K562 (cell line): ENCODE measurements at regions not wholly inside any gene's neighbourhood (a gene's known extent, or its start where the extent isn't known, plus 50 kb on each side); places are given as distances from the start of the nearest gene placed in this dataset.

Experiments used
- ATAC-seq: fragments of 200-7000 bp; cut with Tn5 transposase; 3 replicates; pipeline ENCODE4 v1.9.1; 2020; ENCODE audit warnings: moderate library complexity
- BruUV-seq: library from RNA; stranded (reverse); fragments of 400-500 nt; replicated peaks from 2 replicates; lab custom pipeline; 2021; lab: Mats Ljungman, UMichigan
- CTCF ChIA-PET: fragments of 300-600 bp; formaldehyde crosslinking; extraction: SDS; loops from one replicate; lab custom pipeline; 2021; ENCODE audit warnings: low intra/inter-chr PET ratio; lab: Yijun Ruan, JAX
- POLR2A ChIA-PET: fragments of 300-600, 350-650 bp; sonication (Branson Sonifier 250); formaldehyde crosslinking; extraction: SDS; loops from one replicate; lab custom pipeline; 2021; ENCODE audit warnings: antibody characterized with exemption, inconsistent platforms; lab: Yijun Ruan, JAX
- DNase-seq, 4 experiments: peaks; one replicate each; pipeline versions ENCODE4 v3.0.0 to v3.0.0-alpha.2; 2011 to 2018; ENCODE audit warnings: low spot score in 3 of 4, mixed read lengths in 3 of 4; ENCODE audit errors: extremely low read depth in 1 of 4
- FAIRE-seq: peaks from 2 replicates; lab custom pipeline; 2011; peaks lifted over from hg19 to GRCh38; lab: Jason Lieb, UNC
- H2AFZ ChIP-seq: 2 replicates; pipeline ENCODE4 v1.6.0; 2011; ENCODE audit warnings: low read depth, low read length, control low read depth, inconsistent platforms
- H3K27ac ChIP-seq: fragments of 200-600 bp; 3 replicates; pipeline ENCODE4 v1.8.0; 2011; ENCODE audit warnings: low read depth, mild to moderate bottlenecking, control low read depth, inconsistent platforms, low read length, moderate library complexity, mixed read lengths; ENCODE audit errors: extremely low read depth
- H3K27me3 ChIP-seq, 2 experiments: fragments of 300-600 bp in 1 of 2; 2 replicates in 1 of 2; 3 replicates in 1 of 2; pipeline versions ENCODE4 v1.6.0 to v1.8.0; 2011; ENCODE audit warnings: inconsistent platforms in 2 of 2, low read length in 2 of 2, mild to moderate bottlenecking in 1 of 2, mixed read lengths in 1 of 2, moderate library complexity in 1 of 2; ENCODE audit not compliant: control insufficient read depth in 2 of 2, insufficient read depth in 2 of 2
- H3K36me3 ChIP-seq: fragments of 300-600 bp; 3 replicates; pipeline ENCODE4 v1.8.0; 2011; ENCODE audit warnings: mild to moderate bottlenecking, low read length, inconsistent platforms; ENCODE audit not compliant: control insufficient read depth, insufficient read depth
- H3K4me1 ChIP-seq, 2 experiments: fragments of 200-600 bp in 1 of 2; replicated peaks in 1 of 2; 2 replicates in 1 of 2; 3 replicates in 1 of 2; pipeline versions ENCODE4 v1.5.1 to v1.8.0; 2011; ENCODE audit warnings: inconsistent platforms in 2 of 2, low read length in 2 of 2, mild to moderate bottlenecking in 1 of 2, mixed read lengths in 1 of 2, moderate library complexity in 1 of 2; ENCODE audit not compliant: control insufficient read depth in 2 of 2, insufficient read depth in 2 of 2
- H3K4me2 ChIP-seq: 2 replicates; pipeline ENCODE4 v1.6.1; 2011; ENCODE audit warnings: low read length, control low read depth, inconsistent platforms, mixed read lengths; ENCODE audit not compliant: insufficient read depth
- H3K4me3 ChIP-seq: fragments of 200-600 bp; sonication (generic), shearing (Covaris generic); 2 replicates; pipeline ENCODE4 v1.5.1; 2016; ENCODE audit warnings: control low read depth, inconsistent platforms
- H3K79me2 ChIP-seq: fragments of 200-600 bp; 3 replicates; pipeline ENCODE4 v1.8.0; 2011; ENCODE audit warnings: low read length, inconsistent platforms; ENCODE audit not compliant: control insufficient read depth, insufficient read depth
- H3K9ac ChIP-seq, 2 experiments: 2 replicates each; pipeline versions ENCODE4 v1.6.0 to v1.6.1; 2011; ENCODE audit warnings: low read depth in 2 of 2, low read length in 2 of 2, control low read depth in 1 of 2, inconsistent platforms in 1 of 2, mild to moderate bottlenecking in 1 of 2, mixed read lengths in 1 of 2; ENCODE audit not compliant: insufficient read depth in 1 of 2
- H3K9me1 ChIP-seq: one replicate; pipeline ENCODE4 v1.6.0; 2011; ENCODE audit warnings: inconsistent platforms, mild to moderate bottlenecking, low read length, moderate library complexity; ENCODE audit not compliant: control insufficient read depth, insufficient read depth
- H3K9me3 ChIP-seq: replicated peaks from 2 replicates; pipeline ENCODE4 v1.5.1; 2011; ENCODE audit warnings: low read depth, low read length, inconsistent platforms; ENCODE audit not compliant: control insufficient read depth, insufficient read depth
- H4K20me1 ChIP-seq: replicated peaks from 2 replicates; pipeline ENCODE4 v1.6.1; 2011; ENCODE audit warnings: low read length, inconsistent platforms, mixed read lengths; ENCODE audit not compliant: control insufficient read depth, insufficient read depth
- ATF6 ChIP-seq: sonication (generic); formaldehyde crosslinking; IDR thresholded peaks from 2 replicates; pipeline ENCODE4 v1.4.0; 2020; ENCODE audit warnings: mild to moderate bottlenecking, missing genetic modification reagents
- CBX2 ChIP-seq: fragments of 200-600 bp; sonication (generic); IDR thresholded peaks from one replicate; pipeline ENCODE4 v1.6.1; 2012; ENCODE audit warnings: mild to moderate bottlenecking, low read length, inconsistent platforms; ENCODE audit not compliant: insufficient read depth, poor library complexity, severe bottlenecking
- ETV5 ChIP-seq: sonication (generic); formaldehyde crosslinking; IDR thresholded peaks from 2 replicates; pipeline ENCODE4 v1.4.0; 2020; ENCODE audit warnings: low read depth, mild to moderate bottlenecking, missing genetic modification reagents
- GTF2F1 ChIP-seq: IDR thresholded peaks from 2 replicates; pipeline ENCODE4 v1.6.1; 2011; ENCODE audit warnings: low read depth, low read length, improper control_type of control experiment
- HSF4 ChIP-seq: fragments of 250-450 bp; sonication (Bioruptor Pico); IDR thresholded peaks from 2 replicates; pipeline ENCODE4 v2.1.2; 2022; ENCODE audit warnings: mild to moderate bottlenecking, moderate library complexity, borderline replicate concordance
- KLF16 ChIP-seq: IDR thresholded peaks from 2 replicates; pipeline ENCODE4 v1.6.1; 2016; ENCODE audit warnings: antibody characterized with exemption
- LCOR ChIP-seq: sonication (generic); formaldehyde crosslinking; IDR thresholded peaks from 2 replicates; pipeline ENCODE4 v1.8.0; 2022; ENCODE audit warnings: mild to moderate bottlenecking, missing genetic modification reagents
- MYBL2 ChIP-seq, 2 experiments: fragments of 450-650 bp in 1 of 2; sonication (generic) in 1 of 2; formaldehyde crosslinking in 1 of 2; IDR thresholded peaks; 2 replicates each; pipeline versions ENCODE4 v1.6.1 to v1.8.1; 2017 to 2022; ENCODE audit warnings: borderline replicate concordance in 1 of 2, inconsistent platforms in 1 of 2, low read depth in 1 of 2, mild to moderate bottlenecking in 1 of 2, missing genetic modification reagents in 1 of 2, moderate library complexity in 1 of 2
- NR2C2 ChIP-seq, 2 experiments: fragments of 200-800 bp in 1 of 2; sonication (Bioruptor generic) in 1 of 2; sonication (generic) in 1 of 2; formaldehyde crosslinking in 1 of 2; IDR thresholded peaks; 2 replicates each; pipeline versions ENCODE4 v1.6.1 to v1.8.0; 2016 to 2022; ENCODE audit warnings: mild to moderate bottlenecking in 1 of 2, missing compliant biosample characterization in 1 of 2, missing genetic modification characterization in 1 of 2, missing genetic modification reagents in 1 of 2
- PYGO2 ChIP-seq: fragments of 450-650 bp; IDR thresholded peaks from 2 replicates; pipeline ENCODE4 v1.6.1; 2016; ENCODE audit warnings: mild to moderate bottlenecking, missing genetic modification characterization, moderate library complexity, missing compliant biosample characterization
- RBM17 ChIP-seq: fragments of 200-400 bp; formaldehyde crosslinking; IDR thresholded peaks from 2 replicates; pipeline ENCODE4 v1.6.1; 2017; ENCODE audit warnings: low read depth, mild to moderate bottlenecking, low read length, borderline replicate concordance
- TGIF2 ChIP-seq: sonication (generic); formaldehyde crosslinking; IDR thresholded peaks from 2 replicates; pipeline ENCODE4 v1.8.1; 2022; ENCODE audit warnings: mild to moderate bottlenecking, missing genetic modification reagents, moderate library complexity
- ZNF124 ChIP-seq: sonication (generic); formaldehyde crosslinking; IDR thresholded peaks from 2 replicates; pipeline ENCODE4 v1.8.1; 2022; ENCODE audit warnings: missing genetic modification reagents
- ZNF609 ChIP-seq: sonication (generic); formaldehyde crosslinking; IDR thresholded peaks from 2 replicates; pipeline ENCODE4 v1.8.1; 2023; ENCODE audit warnings: missing genetic modification reagents, mild to moderate bottlenecking, borderline replicate concordance
- WGBS: fragments of 100-300 bp; shearing (Covaris generic); methylation state at CpG from one replicate; pipeline ENCODE4 v1.1.6; 2016; ENCODE audit warnings: low coverage, mixed read lengths; ENCODE audit not compliant: insufficient coverage; ENCODE audit errors: missing lambda C conversion rate; 5-methylcytosine and 5-hydroxymethylcytosine counted together
- in situ Hi-C: fragments of 300-500 bp; cut with MboI; formaldehyde crosslinking; loops from 4 replicates; pipeline ENCODE4 v1.15.0; 2018; ENCODE audit warnings: inconsistent platforms, mixed read lengths
- intact Hi-C: fragments of 100-400 bp; cut with micrococcal nuclease; formaldehyde crosslinking; loops from 2 replicates; pipeline ENCODE4 v1.14.2; 2022

- TF ChIP-seq ATF6: no peak
- no peak for TF ChIP-seq RBM17
- TF ChIP-seq KLF16: no peak
- no peak for TF ChIP-seq LCOR (CRISPR knock-in tag)
- TF ChIP-seq NR2C2 (CRISPR knock-in tag; IDR thresholded peaks at IDR 0.05): no peak
- no peak for TF ChIP-seq NR2C2 (tag; IDR thresholded peaks at IDR 0.05)
- TF ChIP-seq GTF2F1: no peak
- no peak for TF ChIP-seq ZNF124
Observed at GRCh38 chr14:85766295-85766694, 236.4 kb downstream of the FLRT2 start (continued).

- no peak for FAIRE-seq
- Histone ChIP-seq H2AFZ (no peak overlapping the region), H3K27me3 (no peaks in the 10 kb centered on the region), H3K9me3 (no peaks in the 10 kb centered on the region), H3K4me1 (no peaks in the 10 kb centered on the region), H3K79me2 (no peaks in the 10 kb centered on the region), H4K20me1 (no peaks in the 10 kb centered on the region), H3K9me1 (no peaks in the 10 kb centered on the region), H3K36me3 (no peaks in the 10 kb centered on the region), H3K4me3 (no peak overlapping the region), H3K9ac (no peak overlapping the region), H3K27ac (no peak overlapping the region), H3K4me2 (no peak overlapping the region)
- in situ Hi-C loops: no loop called here
- WGBS: 15% methylated on average over 6 of the region's 6 CpGs
- intact Hi-C loops: no loop called here
- ChIA-PET POLR2A (no interaction called here), CTCF (no interaction called here)
- no peak for ATAC-seq
- BruUV-seq: no TSS peak
- no peak for DNase-seq
- TF ChIP-seq ZNF609 (CRISPR knock-in tag): no peak
- TF ChIP-seq HSF4 (CRISPR knock-in tag): no peak
- no peak for TF ChIP-seq CBX2
- no peak for TF ChIP-seq ETV5 (CRISPR knock-in tag)
- TF ChIP-seq MYBL2 (IDR thresholded peaks at IDR 0.05; ENCODE audit: low read depth): no peak
- TF ChIP-seq MYBL2 (CRISPR knock-in tag; IDR thresholded peaks at IDR 0.05; ENCODE audit: borderline replicate concordance): no peak
- TF ChIP-seq TGIF2 (CRISPR knock-in tag): no peak
- no peak for TF ChIP-seq PYGO2 (tag)
Observed at GRCh38 chr14:85764822-85765221, 234.9 kb downstream of the FLRT2 start.
